ENCODE measurements at regions not wholly inside any gene's neighbourhood (a gene's known extent, or its start where the extent isn't known, plus 50 kb on each side); places are given as distances from the start of the nearest gene placed in this dataset.

DNA sequence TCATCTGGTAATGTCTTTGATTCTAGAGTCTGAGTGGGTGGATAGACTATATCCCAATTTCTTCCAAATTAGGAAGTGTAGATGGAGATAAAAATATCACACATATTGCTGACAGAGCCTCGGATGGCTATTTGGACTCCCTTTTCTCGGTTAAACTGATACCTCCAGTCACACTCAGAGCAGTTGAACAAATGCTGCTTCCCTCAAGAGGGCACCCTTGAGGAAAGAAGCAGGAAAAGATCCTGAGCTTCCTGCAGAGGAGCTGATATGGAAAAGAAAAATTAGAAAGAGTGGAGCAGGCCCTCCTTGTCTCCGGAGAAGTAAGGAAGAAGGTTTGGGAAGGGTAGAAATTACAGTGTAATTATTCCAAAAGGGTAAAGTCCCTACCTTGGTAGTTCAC, 96.2 kb upstream of the CCSER1 start:
- dilution Hi-C loops (cut with HindIII; ENCODE audit: low sequenced_read_pairs, unreplicated experiment), result no loop called here
- H2BK120ac ChIP-seq (ENCODE audit: low read depth, low read length), result no peak overlapping the region

More for the DNA sequence above, 96.2 kb upstream of the CCSER1 start:
- H4K8ac ChIP-seq (ENCODE audit: low read depth in 2 of 2, low read length in 2 of 2), result no peak overlapping the region
- ChIA-PET POLR2A (ENCODE audit: unreplicated experiment) (no interaction called here), CTCF (no interaction called here)
- no TSS peak for BruUV-seq (replicated peaks)
- no peaks in the 10 kb centered on the region for H3K9me1 ChIP-seq (ENCODE audit: insufficient read depth, low read length)
- no peak overlapping the region for H2AFZ ChIP-seq (replicated peaks; ENCODE audit: low read length, poor library complexity)
- H3K14ac ChIP-seq (replicated peaks; ENCODE audit: low read depth, low read length), result no peak overlapping the region
- no peak overlapping the region for H2BK20ac ChIP-seq (ENCODE audit: low read depth, low read length)
- WGBS, 2 experiments (ENCODE audit: extremely low coverage in 2 of 2, insufficient read length in 1 of 2), result no CpG with 5 or more reads among the region's 3 CpGs
- no peak overlapping the region for H3K18ac ChIP-seq (ENCODE audit: low read depth, low read length)
- no peak overlapping the region for H2BK5ac ChIP-seq (ENCODE audit: low read depth, low read length, poor library complexity, severe bottlenecking)
- no peak overlapping the region for H3K4me2 ChIP-seq (ENCODE audit: low read depth, low read length)
- no peak overlapping the region for H3K23ac ChIP-seq (ENCODE audit: low read depth, low read length)
- H4K91ac ChIP-seq (ENCODE audit: insufficient read depth, low read depth, low read length), result no peak overlapping the region
- H2AK5ac ChIP-seq (ENCODE audit: low read depth, low read length), result no peak overlapping the region
- no peaks in the 10 kb centered on the region for H3K9me3 ChIP-seq (ENCODE audit: control insufficient read depth, insufficient read depth, low read length)
- ATAC-seq (ENCODE audit: low read depth) (no peak), DNase-seq (no peak)
- H3K4me3 ChIP-seq (ENCODE audit: insufficient read depth, low read depth, low read length), result no peak overlapping the region
- H3K79me1 ChIP-seq (ENCODE audit: low read depth in 1 of 2, low read length in 2 of 2), result no peaks in the 10 kb centered on the region
- no peak overlapping the region for H3K56ac ChIP-seq (ENCODE audit: extremely low read depth, insufficient read depth, low read length)
- no peak for TF ChIP-seq RFX5 (IDR thresholded peaks at IDR 0.05; ENCODE audit: low read depth, low read length)
- TF ChIP-seq BHLHE40 (IDR thresholded peaks at IDR 0.05; ENCODE audit: low read depth, low read length), result no peak
- no peak for TF ChIP-seq CEBPB (IDR thresholded peaks at IDR 0.05; ENCODE audit: low read depth, low read length)
- TF ChIP-seq CHD1 (IDR thresholded peaks at IDR 0.05; ENCODE audit: low read depth, low read length), result no peak
- TF ChIP-seq RCOR1 (IDR thresholded peaks at IDR 0.05; ENCODE audit: insufficient replicate concordance, low read length), result no peak
- TF ChIP-seq FOS (IDR thresholded peaks at IDR 0.05; ENCODE audit: low read depth, low read length), result no peak
- TF ChIP-seq RAD21 (IDR thresholded peaks at IDR 0.05; ENCODE audit: low read length), result no peak
- TF ChIP-seq POLR2A (IDR thresholded peaks at IDR 0.05; ENCODE audit: low read depth, low read length), result no peak
- TF ChIP-seq ELK1 (IDR thresholded peaks at IDR 0.05; ENCODE audit: borderline replicate concordance, low read depth, low read length), result no peak
- TF ChIP-seq MAFK (IDR thresholded peaks at IDR 0.05; ENCODE audit: low read depth, low read length), result no peak
- H4K5ac ChIP-seq (ENCODE audit: low read depth, low read length), result no peak overlapping the region
- no peak overlapping the region for H3K9ac ChIP-seq (ENCODE audit: low read depth, low read length)
- no peaks in the 10 kb centered on the region for H3K36me3 ChIP-seq (ENCODE audit: control insufficient read depth, insufficient read depth, low read length)
- H4K20me1 ChIP-seq (ENCODE audit: insufficient read depth, low read length), result no peaks in the 10 kb centered on the region
- H2BK15ac ChIP-seq (ENCODE audit: low read depth, low read length), result no peak overlapping the region
- H2AK9ac ChIP-seq (replicated peaks; ENCODE audit: low read depth, low read length, poor library complexity), result no peak overlapping the region
- H3K27me3 ChIP-seq (ENCODE audit: control insufficient read depth, insufficient read depth, low read length), result no peaks in the 10 kb centered on the region
- H3K4me1 ChIP-seq (ENCODE audit: control insufficient read depth, insufficient read depth, low read length), result no peaks in the 10 kb centered on the region
- H3K27ac ChIP-seq (ENCODE audit: insufficient read depth, low read length), result no peak overlapping the region
- H3K4ac ChIP-seq (ENCODE audit: low read depth, low read length), result no peak overlapping the region
- intact Hi-C loops (cut with micrococcal nuclease), result no loop called here
- in situ Hi-C loops (cut with MboI; ENCODE audit: low sequenced_read_pairs), result no loop called here
